Bronchial epithelial cell (primary cell): ENCODE measurements at regions not wholly inside any gene's neighbourhood (a gene's known extent, or its start where the extent isn't known, plus 50 kb on each side); places are given as distances from the start of the nearest gene placed in this dataset.
"Not testable (repeated sequence)": the region's sequence is repeated elsewhere in the genome, so short reads cannot be mapped to it uniquely, and the experiment has no call there.

Source experiments
- DNase-seq: peaks from one replicate; pipeline ENCODE4 v3.0.0-alpha.2; 2010; ENCODE audit warnings: low read depth
- FAIRE-seq: peaks from 2 replicates; lab custom pipeline; 2011; peaks lifted over from hg19 to GRCh38; lab: Jason Lieb, UNC
- H3K27me3 ChIP-seq: 2 replicates; pipeline ENCODE4 v1.5.1; 2011; ENCODE audit warnings: low read length; ENCODE audit not compliant: control insufficient read depth, insufficient read depth
- H3K36me3 ChIP-seq: 2 replicates; pipeline ENCODE4 v1.5.1; 2011; ENCODE audit warnings: low read length; ENCODE audit not compliant: control insufficient read depth, insufficient read depth
- H3K4me3 ChIP-seq: 2 replicates; pipeline ENCODE4 v1.5.1; 2011; ENCODE audit warnings: mild to moderate bottlenecking, low read depth, low read length, control low read depth
- TF ChIP-seq, protein P1 (sequence below): IDR thresholded peaks from 2 replicates; pipeline ENCODE4 v1.5.1; 2011; ENCODE audit warnings: mild to moderate bottlenecking, moderate library complexity, low read length, control low read depth, inconsistent platforms; ENCODE audit not compliant: insufficient read depth, severe bottlenecking

DNA sequence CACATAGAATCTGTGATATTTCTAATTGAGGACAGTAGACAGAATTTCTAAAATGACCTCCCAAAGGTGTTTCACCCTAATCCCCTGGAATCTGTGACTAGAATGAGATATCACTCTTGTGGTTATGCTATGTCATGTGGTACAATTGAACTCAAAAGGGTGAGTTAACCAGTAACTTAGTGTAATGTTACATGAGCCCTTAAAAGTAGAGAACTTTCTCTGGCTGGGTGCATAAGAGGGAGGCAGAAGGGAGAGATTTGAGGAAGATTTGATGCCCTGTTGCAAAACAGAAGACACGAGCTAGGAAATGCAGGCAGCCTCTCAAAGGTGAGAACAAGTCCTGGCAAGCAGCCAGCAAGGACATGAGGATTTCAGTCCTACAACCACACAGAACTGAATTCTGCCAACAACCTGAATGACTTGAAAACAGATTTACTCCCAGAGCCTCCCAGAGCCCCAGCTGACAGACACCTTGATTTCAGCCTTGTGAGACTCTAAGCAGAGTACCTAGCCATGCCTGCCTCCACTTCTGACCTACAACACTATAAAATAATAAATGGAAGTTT is 160.3 kb downstream of the MTHFS start:
- DNase-seq = no peak
- no peak overlapping the region for H3K4me3 ChIP-seq
- FAIRE-seq = no peak
- TF ChIP-seq, protein P1, sequence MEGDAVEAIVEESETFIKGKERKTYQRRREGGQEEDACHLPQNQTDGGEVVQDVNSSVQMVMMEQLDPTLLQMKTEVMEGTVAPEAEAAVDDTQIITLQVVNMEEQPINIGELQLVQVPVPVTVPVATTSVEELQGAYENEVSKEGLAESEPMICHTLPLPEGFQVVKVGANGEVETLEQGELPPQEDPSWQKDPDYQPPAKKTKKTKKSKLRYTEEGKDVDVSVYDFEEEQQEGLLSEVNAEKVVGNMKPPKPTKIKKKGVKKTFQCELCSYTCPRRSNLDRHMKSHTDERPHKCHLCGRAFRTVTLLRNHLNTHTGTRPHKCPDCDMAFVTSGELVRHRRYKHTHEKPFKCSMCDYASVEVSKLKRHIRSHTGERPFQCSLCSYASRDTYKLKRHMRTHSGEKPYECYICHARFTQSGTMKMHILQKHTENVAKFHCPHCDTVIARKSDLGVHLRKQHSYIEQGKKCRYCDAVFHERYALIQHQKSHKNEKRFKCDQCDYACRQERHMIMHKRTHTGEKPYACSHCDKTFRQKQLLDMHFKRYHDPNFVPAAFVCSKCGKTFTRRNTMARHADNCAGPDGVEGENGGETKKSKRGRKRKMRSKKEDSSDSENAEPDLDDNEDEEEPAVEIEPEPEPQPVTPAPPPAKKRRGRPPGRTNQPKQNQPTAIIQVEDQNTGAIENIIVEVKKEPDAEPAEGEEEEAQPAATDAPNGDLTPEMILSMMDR = no peak
- H3K27me3 ChIP-seq = no peaks in the 10 kb centered on the region
- H3K36me3 ChIP-seq = no peaks in the 10 kb centered on the region

DNA sequence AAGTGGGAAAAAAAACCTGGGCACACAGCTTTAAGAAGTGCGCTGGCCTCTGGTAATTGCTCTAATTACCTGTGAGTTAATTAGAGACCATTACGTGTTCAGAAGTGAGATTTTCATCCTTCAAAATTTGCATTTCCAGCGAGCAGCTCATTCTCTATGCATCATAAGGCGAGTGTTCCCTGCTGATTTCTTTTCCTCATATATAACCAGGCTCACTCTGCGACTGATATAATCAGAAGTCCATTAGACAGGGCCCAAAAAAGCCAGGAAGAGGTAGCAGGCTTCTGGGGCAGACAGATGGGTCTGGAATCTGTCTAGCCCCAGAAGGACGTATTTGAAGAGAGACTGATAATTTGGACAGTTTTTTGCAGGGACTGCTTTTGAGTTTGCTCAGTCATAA is 158.7 kb downstream of the MTHFS start:
- Histone ChIP-seq H3K36me3 (no peaks in the 10 kb centered on the region), H3K27me3 (no peaks in the 10 kb centered on the region), H3K4me3 (no peak overlapping the region)
- DNase-seq (no peak), FAIRE-seq (no peak)
- TF ChIP-seq, protein P1 = no peak

DNA sequence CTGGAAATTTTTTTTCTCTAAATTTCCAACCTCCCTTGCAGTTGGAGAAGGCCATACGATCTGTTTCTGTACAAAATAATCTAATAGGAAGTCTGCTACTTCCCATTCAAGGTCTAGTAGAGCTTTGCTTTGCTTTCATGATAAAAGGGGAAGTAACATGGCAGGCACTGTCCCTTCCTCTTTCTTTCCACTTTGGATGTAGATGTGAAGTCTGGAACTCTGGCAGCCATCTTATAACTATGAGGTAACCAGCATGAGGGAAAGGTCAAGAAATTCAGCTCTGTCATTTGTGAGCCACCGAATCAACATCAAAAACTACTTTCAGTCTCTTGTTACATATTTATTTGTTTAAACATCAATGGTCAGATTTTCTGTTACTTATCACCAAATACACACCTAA is 156.3 kb downstream of the MTHFS start:
- no peaks in the 10 kb centered on the region for H3K27me3 ChIP-seq
- TF ChIP-seq, protein P1 = no peak
- FAIRE-seq = no peak
- no peak for DNase-seq
- no peak overlapping the region for H3K4me3 ChIP-seq
- H3K36me3 ChIP-seq = no peaks in the 10 kb centered on the region

DNA sequence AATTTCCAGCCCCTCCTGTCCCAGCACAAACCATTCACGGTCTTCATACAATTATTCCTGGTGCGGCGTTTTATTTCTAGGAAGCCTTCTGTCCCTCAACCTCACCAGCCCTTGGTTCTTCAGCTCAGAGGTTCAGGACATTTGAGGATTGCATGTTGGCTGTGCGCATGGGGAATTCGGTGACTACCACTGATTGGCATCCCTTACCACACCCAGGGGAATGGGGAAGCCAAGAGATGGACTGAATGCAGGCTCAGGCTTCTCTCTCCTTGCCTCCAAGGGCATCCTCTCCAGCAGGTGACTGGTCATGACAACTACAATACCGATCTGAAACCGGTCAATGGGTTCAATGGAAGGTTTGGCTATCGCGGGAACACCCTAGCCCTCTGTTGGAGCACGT is 153.8 kb downstream of the MTHFS start:
- FAIRE-seq (no peak), DNase-seq (no peak)
- Histone ChIP-seq H3K36me3 (no peaks in the 10 kb centered on the region), H3K27me3 (no peaks in the 10 kb centered on the region), H3K4me3 (no peak overlapping the region)
- TF ChIP-seq, protein P1 = no peak

DNA sequence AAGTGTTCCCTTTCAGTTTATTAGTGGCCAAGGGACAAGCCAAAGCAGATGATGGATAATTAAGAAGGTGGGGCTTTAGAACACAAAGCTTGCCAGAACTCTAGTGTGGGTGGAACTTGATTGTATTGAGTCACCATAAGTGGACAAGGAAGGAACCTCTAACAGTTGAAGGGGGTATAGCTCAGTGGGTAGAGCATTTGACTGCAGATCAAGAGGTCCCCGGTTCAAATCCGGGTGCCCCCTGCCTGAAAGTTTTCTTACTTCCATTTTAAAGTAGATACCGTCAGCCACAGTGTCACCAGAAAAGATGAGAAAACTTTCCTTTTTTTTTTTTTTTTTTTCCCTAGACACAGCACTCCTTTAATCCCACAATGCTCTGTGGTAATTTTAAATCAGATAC is 152.3 kb downstream of the MTHFS start:
- peak; percentile 31 for DNase-seq

DNA sequence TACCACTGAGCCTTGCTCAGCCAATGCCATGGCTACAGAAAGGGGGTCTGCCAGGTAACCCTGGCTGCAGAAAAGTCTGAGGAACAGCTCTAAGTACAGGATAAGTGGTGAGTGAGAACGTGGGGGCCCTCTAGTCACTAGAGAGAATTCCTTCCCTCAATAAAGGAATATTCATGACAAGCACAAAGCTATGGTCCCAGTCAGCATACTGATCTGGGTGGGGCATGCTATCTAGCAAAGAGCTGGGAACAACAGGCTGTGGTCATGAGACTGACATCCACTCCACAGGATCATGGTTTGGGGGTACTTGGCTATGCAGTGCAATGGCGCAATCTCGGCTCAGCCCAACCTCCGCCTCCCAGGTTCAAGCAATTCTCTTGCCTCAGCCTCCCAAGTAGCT is 140.4 kb downstream of the MTHFS start:
- H3K4me3 ChIP-seq = no peak overlapping the region
- no peak for FAIRE-seq

More for the DNA sequence above, 152.3 kb downstream of the MTHFS start:
- not testable (repeated sequence) for H3K27me3 ChIP-seq, H3K4me3 ChIP-seq, FAIRE-seq, H3K36me3 ChIP-seq

More for the DNA sequence above, 140.4 kb downstream of the MTHFS start:
- TF ChIP-seq, protein P1 = no peak
- H3K36me3 ChIP-seq = no peaks in the 10 kb centered on the region
- no peaks in the 10 kb centered on the region for H3K27me3 ChIP-seq
- no peak for DNase-seq
